Lung (tissue), 11 donors: ENCODE measurements at regions not wholly inside any gene's neighbourhood (a gene's known extent, or its start where the extent isn't known, plus 50 kb on each side); places are given as distances from the start of the nearest gene placed in this dataset.
A peak's percentile ranks its signal among the peaks of the same experiment; 100 is the strongest.

Source experiments
- ATAC-seq: fragments of 200-7000 bp; cut with Tn5 transposase; one replicate; pipeline ENCODE4 v1.9.1; 2020; ENCODE audit warnings: moderate number of reproducible peaks; ENCODE audit not compliant: insufficient read depth, low FRiP score
- DNase-seq, 3 donors: peaks; one replicate each; pipeline ENCODE4 v3.0.0-alpha.2; 2013 to 2017
- H3K27ac ChIP-seq, 2 donors: one replicate each; pipeline ENCODE4 v1.5.1; 2013; ENCODE audit warnings: mild to moderate bottlenecking in 2 of 2, moderate library complexity in 2 of 2, control low read depth in 1 of 2, inconsistent platforms in 1 of 2, low read depth in 1 of 2, low read length in 1 of 2
- H3K27me3 ChIP-seq, 3 donors: one replicate each; pipeline ENCODE4 v1.5.1; 2013; ENCODE audit warnings: low read length in 2 of 3; ENCODE audit not compliant: control insufficient read depth in 3 of 3, insufficient read depth in 3 of 3
- H3K36me3 ChIP-seq, 4 donors: one replicate each; pipeline ENCODE4 v1.5.1; 2013; ENCODE audit warnings: low read length in 4 of 4, mild to moderate bottlenecking in 1 of 4, moderate library complexity in 1 of 4; ENCODE audit not compliant: control insufficient read depth in 4 of 4, insufficient read depth in 4 of 4
- H3K4me1 ChIP-seq, 5 donors: one replicate each; pipeline ENCODE4 v1.5.1; 2013; ENCODE audit warnings: low read length in 5 of 5, mild to moderate bottlenecking in 2 of 5, moderate library complexity in 1 of 5; ENCODE audit not compliant: control insufficient read depth in 5 of 5, insufficient read depth in 5 of 5
- H3K4me3 ChIP-seq: one replicate; pipeline ENCODE4 v1.5.1; 2013; ENCODE audit warnings: mild to moderate bottlenecking, control low read depth, moderate library complexity
- H3K9ac ChIP-seq, 2 donors: one replicate each; pipeline ENCODE4 v1.5.1; 2013; ENCODE audit warnings: low read length in 2 of 2, control low read depth in 1 of 2; ENCODE audit not compliant: insufficient read depth in 1 of 2
- H3K9me3 ChIP-seq, 4 donors: one replicate each; pipeline ENCODE4 v1.5.1; 2013; ENCODE audit warnings: low read length in 3 of 4, mild to moderate bottlenecking in 1 of 4, moderate library complexity in 1 of 4; ENCODE audit not compliant: control insufficient read depth in 4 of 4, insufficient read depth in 3 of 4
- WGBS, 2 donors: extraction: QIAGEN DNeasy Blood & Tissue Kit; methylation state at CpG; one replicate each; pipeline ENCODE4 v1.1.7; 2013; 5-methylcytosine and 5-hydroxymethylcytosine counted together
- TF ChIP-seq, protein P1 (sequence below): IDR thresholded peaks from 2 replicates; pipeline ENCODE4 v1.5.1; 2012; ENCODE audit warnings: mild to moderate bottlenecking; ENCODE audit errors: control extremely low read depth, extremely low read depth
- donor health status: control.
- donor health status: control.
- donor health status: Bipolar disorder and iron deficiency.
- donor health status: healthy.
- donor health status: DM: yes; HTN: yes; CAD: no.

GRCh38 chr3:38978729-38979128 lies 73.0 kb downstream of the SCN11A start:
- no peak for DNase-seq
- no peak overlapping the region for H3K4me3 ChIP-seq
- TF ChIP-seq, protein P1, sequence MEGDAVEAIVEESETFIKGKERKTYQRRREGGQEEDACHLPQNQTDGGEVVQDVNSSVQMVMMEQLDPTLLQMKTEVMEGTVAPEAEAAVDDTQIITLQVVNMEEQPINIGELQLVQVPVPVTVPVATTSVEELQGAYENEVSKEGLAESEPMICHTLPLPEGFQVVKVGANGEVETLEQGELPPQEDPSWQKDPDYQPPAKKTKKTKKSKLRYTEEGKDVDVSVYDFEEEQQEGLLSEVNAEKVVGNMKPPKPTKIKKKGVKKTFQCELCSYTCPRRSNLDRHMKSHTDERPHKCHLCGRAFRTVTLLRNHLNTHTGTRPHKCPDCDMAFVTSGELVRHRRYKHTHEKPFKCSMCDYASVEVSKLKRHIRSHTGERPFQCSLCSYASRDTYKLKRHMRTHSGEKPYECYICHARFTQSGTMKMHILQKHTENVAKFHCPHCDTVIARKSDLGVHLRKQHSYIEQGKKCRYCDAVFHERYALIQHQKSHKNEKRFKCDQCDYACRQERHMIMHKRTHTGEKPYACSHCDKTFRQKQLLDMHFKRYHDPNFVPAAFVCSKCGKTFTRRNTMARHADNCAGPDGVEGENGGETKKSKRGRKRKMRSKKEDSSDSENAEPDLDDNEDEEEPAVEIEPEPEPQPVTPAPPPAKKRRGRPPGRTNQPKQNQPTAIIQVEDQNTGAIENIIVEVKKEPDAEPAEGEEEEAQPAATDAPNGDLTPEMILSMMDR: no peak
- no peaks in the 10 kb centered on the region for H3K9me3 ChIP-seq
- H3K27ac ChIP-seq: no peak overlapping the region
- H3K4me1 ChIP-seq: no peaks in the 10 kb centered on the region
- H3K27me3 ChIP-seq: peaks cover 0 to 12% (median 0%) of the 10 kb centered on the region in 3 donors
- ATAC-seq: no peak
- H3K36me3 ChIP-seq: no peaks in the 10 kb centered on the region
- no peak overlapping the region for H3K9ac ChIP-seq
- 74 to 83% methylated on average over 6 of the region's 6 CpGs for WGBS, 2 donors

DNA sequence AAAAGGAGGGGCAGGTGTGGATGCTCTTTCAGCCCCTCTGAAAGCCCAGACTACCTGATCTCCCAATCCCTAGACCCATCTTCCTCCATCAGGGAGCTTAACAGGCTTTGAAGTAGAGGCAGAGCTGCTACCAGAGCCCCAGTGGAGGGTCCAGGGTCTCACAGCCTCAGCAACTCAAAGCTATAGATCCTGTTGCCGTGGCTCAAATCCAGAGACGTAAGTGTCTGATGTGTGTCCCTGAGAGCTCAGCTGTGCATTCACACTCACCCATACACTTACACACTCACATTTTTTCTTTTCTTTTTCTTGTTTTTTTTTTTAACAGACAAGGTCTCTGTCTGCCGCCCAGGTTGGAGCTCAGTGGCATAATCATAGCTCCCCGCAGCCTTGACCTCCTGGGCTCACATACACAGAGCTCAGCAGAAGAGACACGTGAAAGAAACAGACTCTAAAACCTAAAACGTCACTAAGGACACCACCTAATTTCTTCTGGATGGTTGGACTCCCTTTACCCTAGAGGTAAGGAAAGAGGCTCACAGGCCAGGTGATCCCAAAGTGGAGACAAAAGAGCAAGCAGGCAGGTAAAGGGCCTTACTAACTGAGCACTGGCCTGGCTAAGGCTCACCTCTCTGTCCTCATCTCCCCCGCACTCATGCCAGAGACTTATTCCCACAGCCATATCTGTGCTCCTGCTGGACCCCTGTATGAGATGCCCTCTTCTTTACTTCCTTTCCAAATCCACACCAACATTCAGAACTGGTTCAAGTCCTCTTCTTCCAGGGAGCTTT lies 80.7 kb downstream of the SCN11A start:
- ATAC-seq: no peak
- 89 to 91% methylated on average over 7 of the region's 7 CpGs for WGBS, 2 donors
- H3K4me3 ChIP-seq: no peak overlapping the region
- H3K36me3 ChIP-seq: no peaks in the 10 kb centered on the region
- H3K27me3 ChIP-seq: peaks cover 0 to 26% (median 0%) of the 10 kb centered on the region in 3 donors
- peaks cover 0 to 2% (median 0%) of the 10 kb centered on the region in 5 donors for H3K4me1 ChIP-seq
- no peak overlapping the region for H3K27ac ChIP-seq
- no peak for DNase-seq
- H3K9ac ChIP-seq: no peak overlapping the region
- peaks cover 0 to 4% (median 0%) of the 10 kb centered on the region in 4 donors for H3K9me3 ChIP-seq
- TF ChIP-seq, protein P1: no peak

- no peaks in the 10 kb centered on the region for H3K36me3 ChIP-seq
- no peak overlapping the region for H3K27ac ChIP-seq
- WGBS, 2 donors: 63 to 74% methylated on average over 9 of the region's 9 CpGs
- TF ChIP-seq, protein P1: no peak
- no peak overlapping the region for H3K4me3 ChIP-seq
- H3K9me3 ChIP-seq: peaks cover 0 to 4% (median 0%) of the 10 kb centered on the region in 4 donors
- H3K27me3 ChIP-seq: peaks cover 0 to 26% (median 0%) of the 10 kb centered on the region in 3 donors
- peak in 1 of 3 donors; percentile 10 for DNase-seq
- H3K9ac ChIP-seq: no peak overlapping the region
- no peak for ATAC-seq
- H3K4me1 ChIP-seq: peaks cover 0 to 2% (median 0%) of the 10 kb centered on the region in 5 donors
These were observed 82.2 kb downstream of the SCN11A start for GRCh38 chr3:38969317-38970235.
